ENCODE measurements at regions not wholly inside any gene's neighbourhood (a gene's known extent, or its start where the extent isn't known, plus 50 kb on each side); places are given as distances from the start of the nearest gene placed in this dataset.
A peak's percentile ranks its signal among the peaks of the same experiment; 100 is the strongest.

GRCh38 chr2:220057916-220058315, 430.5 kb downstream of the SLC4A3 start:
- no peak for TF ChIP-seq CTCF (conservative IDR thresholded peaks at IDR 0.05; ENCODE audit: low read depth, low read length)
- H3K4me3 ChIP-seq (ENCODE audit: low read depth, low read length) = no peak overlapping the region
- peak; percentile 16 for DNase-seq (ENCODE audit: low read depth)

GRCh38 chr2:220064111-220065030, 436.9 kb downstream of the SLC4A3 start:
- TF ChIP-seq CTCF (conservative IDR thresholded peaks at IDR 0.05; ENCODE audit: low read depth, low read length) = no peak

GRCh38 chr2:220065581-220065980, 438.2 kb downstream of the SLC4A3 start:
- H3K4me3 ChIP-seq (ENCODE audit: low read depth, low read length) = no peak overlapping the region
- no peak for DNase-seq (ENCODE audit: low read depth)
- no peak for TF ChIP-seq CTCF (conservative IDR thresholded peaks at IDR 0.05; ENCODE audit: low read depth, low read length)

More at GRCh38 chr2:220064111-220065030, 436.9 kb downstream of the SLC4A3 start:
- H3K4me3 ChIP-seq (ENCODE audit: low read depth, low read length) = no peak overlapping the region
- no peak for DNase-seq (ENCODE audit: low read depth)

GRCh38 chr2:220068846-220069245, 441.4 kb downstream of the SLC4A3 start:
- no peak for TF ChIP-seq CTCF (conservative IDR thresholded peaks at IDR 0.05; ENCODE audit: low read depth, low read length)
- no peak overlapping the region for H3K4me3 ChIP-seq (ENCODE audit: low read depth, low read length)
- DNase-seq (ENCODE audit: low read depth) = no peak

GRCh38 chr2:220070349-220070748, 442.9 kb downstream of the SLC4A3 start:
- H3K4me3 ChIP-seq (ENCODE audit: low read depth, low read length) = no peak overlapping the region
- TF ChIP-seq CTCF (conservative IDR thresholded peaks at IDR 0.05; ENCODE audit: low read depth, low read length) = no peak
- no peak for DNase-seq (ENCODE audit: low read depth)

- H3K4me3 ChIP-seq (ENCODE audit: low read depth, low read length) = no peak overlapping the region
- no peak for DNase-seq (ENCODE audit: low read depth)
- no peak for TF ChIP-seq CTCF (conservative IDR thresholded peaks at IDR 0.05; ENCODE audit: low read depth, low read length)
Measured at GRCh38 chr2:220071696-220072095, 444.3 kb downstream of the SLC4A3 start.
